GM18505 (cell line): ENCODE measurements at regions not wholly inside any gene's neighbourhood (a gene's known extent, or its start where the extent isn't known, plus 50 kb on each side); places are given as distances from the start of the nearest gene placed in this dataset.

ENCODE experiments used
- ATAC-seq: cut with Tn5 transposase; IDR thresholded peaks from one replicate; pipeline ENCODE4 v1.9.1; 2021; ENCODE audit not compliant: unreplicated experiment
- POLR2A ChIP-seq: IDR thresholded peaks from 4 replicates; pipeline ENCODE4 v1.6.1; 2011; ENCODE audit warnings: borderline replicate concordance; ENCODE audit not compliant: insufficient read depth, insufficient read length; ENCODE audit errors: extremely low read depth

DNA sequence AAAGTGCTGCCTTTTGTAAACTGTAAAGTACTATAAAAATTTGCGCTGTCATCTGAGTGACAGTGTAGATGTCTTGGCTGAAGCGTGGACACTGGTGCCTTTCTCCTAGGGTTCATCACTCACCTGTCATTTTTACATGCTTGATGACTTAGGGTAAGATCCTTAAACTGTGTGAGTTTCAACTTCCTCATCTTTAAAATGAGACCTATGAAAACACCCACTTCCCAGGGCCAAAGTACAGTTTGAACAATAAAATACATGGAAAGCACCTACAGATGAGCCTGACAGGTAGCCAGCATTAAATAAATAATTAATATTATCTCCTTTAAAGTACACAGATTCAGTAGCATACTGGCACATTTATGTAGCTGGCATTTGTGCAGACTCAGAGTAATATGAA is 309.9 kb downstream of the CHRM3 start:
- ATAC-seq = no peak
- TF ChIP-seq POLR2A = no peak

DNA sequence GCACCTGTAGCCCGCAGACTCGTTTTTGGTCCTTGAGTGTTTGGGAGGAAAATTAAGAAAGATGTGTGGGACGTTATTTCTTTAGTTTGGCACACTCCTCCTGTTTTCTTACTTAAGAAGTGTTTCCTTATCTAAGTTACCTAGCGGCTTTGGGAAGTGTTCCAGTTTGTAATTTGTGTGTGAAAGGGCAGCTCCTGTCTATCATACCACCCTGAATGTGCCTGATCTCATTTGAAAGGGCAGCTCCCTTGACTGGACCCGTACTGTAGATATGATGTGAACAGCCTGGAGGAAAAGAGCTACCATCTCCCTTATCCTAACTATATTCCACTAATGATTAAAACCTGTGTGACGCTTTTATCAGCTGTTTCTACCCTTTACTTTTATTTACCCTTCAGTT is 314.3 kb downstream of the CHRM3 start:
- no peak for TF ChIP-seq POLR2A
- no peak for ATAC-seq

DNA sequence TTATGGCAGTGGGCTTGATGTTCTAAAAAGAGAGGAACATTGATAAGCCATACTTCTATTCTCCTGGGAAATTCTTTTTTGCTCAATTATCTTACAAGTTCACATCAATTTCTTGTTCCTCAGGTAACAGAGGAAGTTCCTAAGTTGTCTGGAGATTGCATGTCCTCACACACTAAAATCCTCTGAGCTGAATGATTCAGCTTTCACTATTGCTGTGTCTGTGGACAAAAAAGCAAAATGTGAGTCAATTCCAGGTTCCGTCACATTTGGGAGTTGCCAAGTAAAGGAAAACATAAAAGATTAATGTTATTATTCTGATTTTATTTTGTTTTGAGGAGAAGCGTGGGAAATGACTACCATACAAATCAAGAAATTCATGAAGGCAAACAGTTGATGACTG is 316.7 kb downstream of the CHRM3 start:
- TF ChIP-seq POLR2A = no peak
- no peak for ATAC-seq

DNA sequence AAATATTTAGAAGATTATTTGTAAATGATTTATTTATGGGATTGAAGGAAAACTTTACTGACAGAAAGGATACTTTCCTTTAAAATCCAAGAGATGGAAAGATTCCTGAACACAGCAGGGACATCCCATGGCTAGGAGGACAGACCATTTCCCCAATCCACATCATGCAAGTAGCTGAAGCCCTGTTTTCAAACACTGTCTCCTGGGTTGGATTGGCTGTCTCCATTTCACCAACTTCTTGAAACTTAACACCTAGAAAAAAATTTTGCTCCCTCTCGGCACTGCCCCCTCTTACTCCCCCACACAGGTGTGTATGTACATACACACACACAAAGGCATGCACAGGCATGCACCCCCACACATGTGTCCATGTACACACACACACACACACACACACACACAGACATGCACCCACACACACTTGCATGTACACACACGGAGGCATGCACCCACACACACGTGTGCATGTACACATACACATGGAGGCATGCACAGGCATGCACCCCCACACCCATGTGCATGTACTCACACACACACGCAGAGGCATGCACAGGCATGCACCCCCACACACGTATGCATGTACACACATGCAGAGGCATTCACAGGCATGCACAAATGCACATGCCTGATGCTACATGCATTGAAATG is 320.0 kb downstream of the CHRM3 start:
- no peak for TF ChIP-seq POLR2A
- no peak for ATAC-seq

DNA sequence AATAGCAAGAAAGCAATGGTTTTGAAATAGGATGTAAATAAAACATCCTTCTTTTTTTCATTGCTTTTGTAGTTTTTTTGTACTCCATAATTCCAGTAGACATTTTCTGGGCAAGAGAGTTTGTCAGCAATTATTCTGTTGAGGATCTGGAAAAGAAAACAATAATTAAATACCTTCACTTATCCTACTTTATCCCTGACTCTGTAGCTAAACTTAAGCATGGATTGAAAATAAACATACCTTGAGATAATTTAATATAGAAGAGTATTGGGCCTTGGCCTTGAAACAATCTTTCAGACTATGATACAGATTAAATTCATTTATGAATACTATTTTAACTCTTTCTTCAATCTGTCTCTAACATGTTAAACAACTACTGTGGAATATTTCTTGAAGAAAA is 321.2 kb downstream of the CHRM3 start:
- no peak for ATAC-seq

DNA sequence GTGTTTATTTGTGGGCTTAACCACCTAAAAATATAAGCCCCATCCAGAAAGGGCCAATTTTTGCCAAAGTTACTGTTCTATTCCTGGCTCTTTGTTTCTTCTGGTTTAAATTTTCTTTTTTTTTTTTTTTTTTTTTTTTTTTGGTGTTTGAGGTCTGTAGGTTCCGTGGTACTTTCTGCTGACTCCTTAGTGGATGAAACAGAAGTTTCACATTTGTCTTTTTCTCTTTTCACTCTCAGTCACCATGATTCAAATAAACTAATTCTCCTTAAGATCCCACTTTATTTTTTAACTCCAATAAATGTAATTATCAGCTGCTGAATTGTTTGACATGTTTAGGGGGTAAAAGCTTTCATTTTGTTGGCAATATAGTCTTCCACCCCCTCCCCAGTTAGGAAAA is 322.3 kb downstream of the CHRM3 start:
- ATAC-seq = no peak
- no peak for TF ChIP-seq POLR2A

More for the DNA sequence above, 321.2 kb downstream of the CHRM3 start:
- TF ChIP-seq POLR2A = no peak

DNA sequence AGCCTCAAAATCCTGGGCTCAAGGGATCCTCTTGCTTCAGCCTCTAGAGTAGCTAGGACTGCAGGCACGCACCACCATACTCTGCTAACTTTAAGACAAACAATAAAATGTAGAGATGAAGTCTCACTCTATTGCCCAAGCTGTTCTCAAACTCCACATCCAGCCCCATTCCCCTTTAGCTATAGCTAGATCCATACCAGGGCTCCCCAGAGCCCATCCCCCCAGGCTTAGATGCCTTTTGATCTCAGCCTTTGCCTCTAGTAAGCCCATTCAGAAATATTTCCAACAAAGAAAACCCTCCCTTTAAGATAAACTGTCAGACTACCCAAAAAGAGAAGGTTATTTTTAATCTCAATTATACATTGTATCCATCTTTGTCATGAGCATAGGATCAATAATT is 325.4 kb downstream of the CHRM3 start:
- TF ChIP-seq POLR2A = no peak

DNA sequence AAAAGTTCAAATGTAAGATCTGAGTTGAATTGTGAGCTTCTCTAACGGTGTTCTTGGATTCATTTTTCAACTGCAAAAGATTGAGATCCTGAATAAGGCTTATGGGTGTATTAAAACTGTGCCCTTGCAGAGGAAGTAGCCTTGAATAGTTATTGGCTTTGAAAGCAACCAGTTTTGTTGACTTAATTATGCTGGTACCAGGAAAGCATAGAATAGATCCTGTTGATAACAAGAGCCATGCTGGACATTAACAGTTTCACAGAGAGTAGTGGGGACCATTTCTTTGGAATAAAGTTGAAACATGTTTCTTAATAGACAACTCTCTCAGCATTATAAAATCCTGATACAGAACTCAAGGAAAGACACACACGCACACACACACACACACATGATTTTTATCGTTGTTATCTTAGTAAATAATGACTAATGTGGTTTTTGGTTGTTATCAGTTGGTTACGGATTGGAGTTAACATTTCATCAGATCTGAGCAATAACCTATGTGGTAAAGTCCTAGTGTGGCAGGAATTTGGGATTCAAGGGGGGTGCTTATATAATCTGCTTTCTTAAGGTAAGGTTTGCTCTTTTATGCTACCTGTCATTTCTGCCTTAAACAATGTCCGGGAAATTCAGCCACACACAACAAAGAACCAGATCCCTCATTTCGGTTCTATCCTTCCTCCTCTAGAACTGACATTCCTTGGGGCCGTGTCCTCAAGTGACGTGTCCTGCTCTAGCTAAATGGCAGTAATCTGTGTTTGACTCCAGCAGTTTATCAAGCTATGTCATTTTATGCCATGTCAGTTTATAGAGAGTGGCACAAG is 330.9 kb downstream of the CHRM3 start:
- no peak for ATAC-seq
- no peak for TF ChIP-seq POLR2A

More for the DNA sequence above, 325.4 kb downstream of the CHRM3 start:
- ATAC-seq = no peak

DNA sequence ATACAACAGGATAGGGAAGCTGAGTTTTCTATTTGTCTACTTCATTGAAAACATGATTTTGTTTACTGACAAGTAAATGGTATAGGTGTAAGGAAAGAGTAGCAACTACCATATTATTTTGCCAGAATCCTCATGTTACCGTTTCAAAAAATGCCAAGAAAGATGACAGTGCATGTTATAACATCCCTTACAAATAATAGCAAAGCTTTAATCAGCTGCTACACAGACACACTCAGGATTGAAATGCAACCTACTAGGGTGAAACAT is 331.5 kb downstream of the CHRM3 start:
- no peak for ATAC-seq
- no peak for TF ChIP-seq POLR2A

DNA sequence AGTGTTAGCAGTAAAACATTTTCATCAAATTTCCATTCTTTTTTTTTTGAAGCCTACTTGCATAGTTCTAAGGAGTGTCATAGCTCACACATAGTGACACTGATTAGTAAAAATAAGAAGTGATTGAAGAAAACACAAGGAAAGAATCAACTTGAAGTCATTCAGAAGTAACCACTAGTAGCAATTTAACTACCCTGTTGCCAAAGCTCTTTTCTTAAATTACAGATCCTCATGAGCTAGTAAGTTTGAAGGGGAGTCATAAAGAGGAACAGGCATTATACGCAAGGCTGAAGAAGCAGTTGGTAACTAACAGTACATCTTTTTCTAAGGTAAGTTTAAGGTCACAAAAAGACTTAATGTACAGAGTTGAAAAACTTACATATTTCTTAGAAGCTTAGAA is 332.2 kb downstream of the CHRM3 start:
- no peak for TF ChIP-seq POLR2A
- ATAC-seq = no peak

DNA sequence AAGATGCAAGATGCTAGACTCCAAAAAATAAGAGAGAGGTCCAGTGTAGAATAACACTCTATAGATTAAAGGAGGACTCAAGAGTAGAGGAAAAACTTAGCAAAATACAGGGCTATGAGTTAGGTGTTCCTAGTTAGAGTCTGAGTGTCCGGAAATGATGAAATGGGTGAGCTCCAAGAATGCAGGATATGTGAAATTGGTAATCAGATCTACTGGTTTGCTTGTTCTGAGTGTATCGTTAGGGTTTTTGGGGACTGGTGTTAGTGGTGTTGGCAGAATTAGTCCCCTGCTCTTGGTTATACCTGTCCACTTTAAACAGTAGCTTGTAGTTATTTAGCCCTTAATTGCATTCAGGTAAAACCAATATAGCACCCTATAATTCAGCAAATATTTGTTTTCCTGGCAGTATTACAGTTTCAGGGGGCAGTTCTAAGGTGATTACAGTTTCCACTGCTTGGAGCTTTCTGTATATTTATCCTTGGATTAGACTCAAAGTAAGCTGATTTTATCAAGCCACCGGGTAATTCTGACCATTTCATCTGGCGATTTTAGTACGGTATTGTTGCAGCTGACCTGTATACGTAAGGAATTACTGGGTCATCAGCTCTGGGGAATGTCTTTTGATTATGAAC is 332.7 kb downstream of the CHRM3 start:
- TF ChIP-seq POLR2A = no peak
- no peak for ATAC-seq

DNA sequence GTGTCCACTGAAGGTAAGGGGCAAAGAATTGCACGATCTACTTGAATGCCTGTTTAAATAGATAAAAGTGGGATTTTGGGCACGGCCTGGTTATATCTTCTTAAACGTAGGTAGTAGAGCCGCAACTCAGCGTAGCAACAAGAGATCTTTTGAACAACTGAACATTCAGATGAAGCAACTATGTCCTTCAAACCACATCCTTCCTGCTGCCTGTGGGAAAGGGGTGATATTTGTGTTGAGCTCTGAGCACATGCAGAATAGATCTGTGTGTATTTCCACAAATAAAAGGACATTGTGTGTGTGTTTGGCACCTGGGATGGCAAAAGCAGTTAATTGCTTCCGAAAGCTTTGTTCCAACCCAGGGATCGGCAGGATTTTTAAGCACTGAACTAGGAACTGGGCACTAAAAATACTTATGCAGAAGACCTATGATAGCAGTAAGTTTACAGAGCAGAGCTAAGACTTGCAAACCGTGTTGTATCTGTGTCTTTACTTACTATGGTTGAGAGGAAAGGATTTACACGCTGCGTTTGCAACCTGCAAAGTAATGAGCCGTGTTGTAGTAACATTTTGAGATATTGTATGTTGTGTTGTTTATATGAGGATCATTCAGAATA is 333.4 kb downstream of the CHRM3 start:
- no peak for ATAC-seq

DNA sequence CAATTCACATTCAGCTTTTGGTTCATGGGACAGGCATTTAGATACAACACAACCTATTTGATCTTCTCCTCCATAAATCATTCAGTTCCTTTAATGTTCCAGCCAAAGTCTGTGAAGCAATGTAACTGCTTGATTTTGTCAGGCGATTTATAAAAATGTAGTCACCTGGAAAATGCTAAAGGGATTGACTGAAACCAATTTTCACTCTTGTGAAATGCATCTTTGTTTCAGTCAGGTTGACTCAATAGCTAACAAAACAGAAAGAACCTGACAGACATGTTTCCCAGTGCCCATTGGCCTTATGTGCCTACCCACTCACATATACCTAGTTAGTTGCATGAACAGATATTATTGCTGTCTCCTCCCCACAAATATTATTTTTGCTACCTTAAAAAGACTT is 335.7 kb downstream of the CHRM3 start:
- ATAC-seq = no peak
- no peak for TF ChIP-seq POLR2A

More for the DNA sequence above, 333.4 kb downstream of the CHRM3 start:
- no peak for TF ChIP-seq POLR2A
